ENCODE measurements at regions not wholly inside any gene's neighbourhood (a gene's known extent, or its start where the extent isn't known, plus 50 kb on each side); places are given as distances from the start of the nearest gene placed in this dataset.

- no peak overlapping the region for H3K4me3 ChIP-seq (ENCODE audit: low read depth, low read length)
- H3K36me3 ChIP-seq (ENCODE audit: control insufficient read depth, insufficient read depth, low read length): no peaks in the 10 kb centered on the region
- no peak for DNase-seq (ENCODE audit: low read depth)
- no peak for TF ChIP-seq CTCF (IDR thresholded peaks at IDR 0.05; ENCODE audit: insufficient read depth, low read length, poor library complexity, severe bottlenecking)
- H3K27me3 ChIP-seq (ENCODE audit: control insufficient read depth, insufficient read depth, low read length): no peaks in the 10 kb centered on the region
These were observed 50.9 kb downstream of the TNP1 start for GRCh38 chr2:216808805-216809425.

GRCh38 chr2:216807857-216808272 is 52.0 kb downstream of the TNP1 start:
- no peak for DNase-seq (ENCODE audit: low read depth)
- no peaks in the 10 kb centered on the region for H3K36me3 ChIP-seq (ENCODE audit: control insufficient read depth, insufficient read depth, low read length)

GRCh38 chr2:216804357-216805350 is 55.2 kb downstream of the TNP1 start:
- no peak for DNase-seq (ENCODE audit: low read depth)
- no peak for TF ChIP-seq CTCF (IDR thresholded peaks at IDR 0.05; ENCODE audit: insufficient read depth, low read length, poor library complexity, severe bottlenecking)
- H3K4me3 ChIP-seq (ENCODE audit: low read depth, low read length): no peak overlapping the region

More at GRCh38 chr2:216807857-216808272, 52.0 kb downstream of the TNP1 start:
- H3K4me3 ChIP-seq (ENCODE audit: low read depth, low read length): no peak overlapping the region
- no peaks in the 10 kb centered on the region for H3K27me3 ChIP-seq (ENCODE audit: control insufficient read depth, insufficient read depth, low read length)
- no peak for TF ChIP-seq CTCF (IDR thresholded peaks at IDR 0.05; ENCODE audit: insufficient read depth, low read length, poor library complexity, severe bottlenecking)

GRCh38 chr2:216803791-216804190 is 56.1 kb downstream of the TNP1 start:
- Histone ChIP-seq H3K36me3 (ENCODE audit: control insufficient read depth, insufficient read depth, low read length) (no peaks in the 10 kb centered on the region), H3K27me3 (ENCODE audit: control insufficient read depth, insufficient read depth, low read length) (no peaks in the 10 kb centered on the region), H3K4me3 (ENCODE audit: low read depth, low read length) (no peak overlapping the region)
- no peak for TF ChIP-seq CTCF (IDR thresholded peaks at IDR 0.05; ENCODE audit: insufficient read depth, low read length, poor library complexity, severe bottlenecking)
- no peak for DNase-seq (ENCODE audit: low read depth)

More at GRCh38 chr2:216804357-216805350, 55.2 kb downstream of the TNP1 start:
- H3K36me3 ChIP-seq (ENCODE audit: control insufficient read depth, insufficient read depth, low read length): no peaks in the 10 kb centered on the region
- H3K27me3 ChIP-seq (ENCODE audit: control insufficient read depth, insufficient read depth, low read length): no peaks in the 10 kb centered on the region

- Histone ChIP-seq H3K36me3 (ENCODE audit: control insufficient read depth, insufficient read depth, low read length) (no peaks in the 10 kb centered on the region), H3K27me3 (ENCODE audit: control insufficient read depth, insufficient read depth, low read length) (no peaks in the 10 kb centered on the region), H3K4me3 (ENCODE audit: low read depth, low read length) (no peak overlapping the region)
- no peak for DNase-seq (ENCODE audit: low read depth)
- TF ChIP-seq CTCF (IDR thresholded peaks at IDR 0.05; ENCODE audit: insufficient read depth, low read length, poor library complexity, severe bottlenecking): no peak
These were observed 57.2 kb downstream of the TNP1 start for GRCh38 chr2:216802516-216803215.

All from kidney epithelial cell (primary cell).